ENCODE measurements at regions not wholly inside any gene's neighbourhood (a gene's known extent, or its start where the extent isn't known, plus 50 kb on each side); places are given as distances from the start of the nearest gene placed in this dataset.
A peak's percentile ranks its signal among the peaks of the same experiment; 100 is the strongest.

GRCh38 chr3:82078246-82078645 lies 316.8 kb upstream of the GBE1 start:
- no peak for DNase-seq

- no peak for DNase-seq
Observed at GRCh38 chr3:82067420-82067819, 306.0 kb upstream of the GBE1 start.

GRCh38 chr3:82058809-82059208 lies 297.4 kb upstream of the GBE1 start:
- no peak for DNase-seq

- no peak for DNase-seq
Observed at GRCh38 chr3:82055792-82056191, 294.3 kb upstream of the GBE1 start.

GRCh38 chr3:82054849-82055248 lies 293.4 kb upstream of the GBE1 start:
- DNase-seq = no peak

- no peak for DNase-seq
Observed at GRCh38 chr3:82053236-82053635, 291.8 kb upstream of the GBE1 start.

- DNase-seq = no peak
Observed at GRCh38 chr3:82050382-82050781, 288.9 kb upstream of the GBE1 start.

- DNase-seq = no peak
Observed at GRCh38 chr3:82048711-82049110, 287.3 kb upstream of the GBE1 start.

- no peak for DNase-seq
Observed at GRCh38 chr3:82044930-82045705, 283.7 kb upstream of the GBE1 start.

- no peak for DNase-seq
Observed at GRCh38 chr3:82038556-82038955, 277.1 kb upstream of the GBE1 start.

GRCh38 chr3:82033186-82033585 lies 271.7 kb upstream of the GBE1 start:
- DNase-seq = no peak

- peak in 1 of 2 experiments; percentile 5 for DNase-seq
Observed at GRCh38 chr3:82031596-82031995, 270.2 kb upstream of the GBE1 start.

GRCh38 chr3:82030916-82031315 lies 269.5 kb upstream of the GBE1 start:
- peak; percentile 9 to 45 for DNase-seq

GRCh38 chr3:82022836-82023235 lies 261.4 kb upstream of the GBE1 start:
- no peak for DNase-seq

GRCh38 chr3:82020282-82020681 lies 258.8 kb upstream of the GBE1 start:
- DNase-seq = no peak

GRCh38 chr3:82015241-82015640 lies 253.8 kb upstream of the GBE1 start:
- no peak for DNase-seq

GRCh38 chr3:82012775-82013174 lies 251.3 kb upstream of the GBE1 start:
- DNase-seq = no peak

GRCh38 chr3:82011336-82011735 lies 249.9 kb upstream of the GBE1 start:
- no peak for DNase-seq

GRCh38 chr3:82005266-82005665 lies 243.8 kb upstream of the GBE1 start:
- no peak for DNase-seq

GRCh38 chr3:82004266-82004665 lies 242.8 kb upstream of the GBE1 start:
- DNase-seq = no peak

GRCh38 chr3:82002986-82003642 lies 241.7 kb upstream of the GBE1 start:
- no peak for DNase-seq

- no peak for DNase-seq
Observed at GRCh38 chr3:82002491-82002890, 241.0 kb upstream of the GBE1 start.

- peak in 1 of 2 experiments; percentile 32 for DNase-seq
Observed at GRCh38 chr3:82001276-82001923, 240.0 kb upstream of the GBE1 start.

GRCh38 chr3:82000773-82001172 lies 239.3 kb upstream of the GBE1 start:
- DNase-seq = peak in 1 of 2 experiments; percentile 64
